Epidermal melanocyte (primary cell): ENCODE measurements at regions not wholly inside any gene's neighbourhood (a gene's known extent, or its start where the extent isn't known, plus 50 kb on each side); places are given as distances from the start of the nearest gene placed in this dataset.
"Not testable (repeated sequence)": the region's sequence is repeated elsewhere in the genome, so short reads cannot be mapped to it uniquely, and the experiment has no call there.

Experiments used
- DNase-seq: peaks from one replicate; pipeline ENCODE4 v3.0.0; 2011; ENCODE audit warnings: low spot score; ENCODE audit not compliant: insufficient read length

- no peak for DNase-seq
Observed at GRCh38 chr5:174623433-174624019, 100.9 kb upstream of the MSX2 start.

DNA sequence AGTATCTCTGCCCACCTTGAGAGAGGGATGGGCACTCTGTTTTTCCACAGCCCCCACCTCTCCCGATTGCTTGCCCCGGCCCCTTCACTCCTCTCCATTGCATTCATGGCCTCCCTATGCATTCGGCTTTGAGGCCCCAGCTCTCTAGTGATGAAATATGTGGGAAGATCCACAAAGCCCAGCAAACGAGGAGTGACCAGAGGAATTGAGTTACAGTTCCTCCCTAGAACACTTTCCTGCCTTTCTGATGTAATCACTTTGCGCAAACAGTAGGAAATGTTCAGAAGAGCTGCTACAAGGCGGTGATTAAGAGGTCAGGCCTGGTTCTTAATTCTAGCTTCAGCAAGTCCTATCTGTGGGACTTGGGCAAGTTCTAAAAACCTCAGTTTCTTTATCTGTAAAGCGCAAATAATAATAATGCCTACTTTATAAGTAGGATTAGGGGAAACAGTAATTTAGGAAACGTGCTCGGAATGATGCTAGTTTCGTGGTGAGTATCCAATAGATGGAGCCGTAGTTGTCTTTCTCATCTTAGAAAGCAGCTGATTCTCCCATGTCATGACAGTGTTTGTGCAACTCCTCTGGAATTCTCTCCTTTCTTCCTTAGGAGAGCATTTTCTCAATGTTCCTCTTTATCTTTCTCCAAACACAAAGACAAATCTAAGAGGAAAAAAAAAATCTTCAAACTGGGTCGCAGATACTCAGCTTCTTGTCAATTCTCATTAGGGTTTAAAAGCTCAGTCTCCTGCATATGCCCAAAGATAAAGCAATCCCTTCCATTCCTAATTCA is 99.5 kb upstream of the MSX2 start:
- DNase-seq, result no peak

DNA sequence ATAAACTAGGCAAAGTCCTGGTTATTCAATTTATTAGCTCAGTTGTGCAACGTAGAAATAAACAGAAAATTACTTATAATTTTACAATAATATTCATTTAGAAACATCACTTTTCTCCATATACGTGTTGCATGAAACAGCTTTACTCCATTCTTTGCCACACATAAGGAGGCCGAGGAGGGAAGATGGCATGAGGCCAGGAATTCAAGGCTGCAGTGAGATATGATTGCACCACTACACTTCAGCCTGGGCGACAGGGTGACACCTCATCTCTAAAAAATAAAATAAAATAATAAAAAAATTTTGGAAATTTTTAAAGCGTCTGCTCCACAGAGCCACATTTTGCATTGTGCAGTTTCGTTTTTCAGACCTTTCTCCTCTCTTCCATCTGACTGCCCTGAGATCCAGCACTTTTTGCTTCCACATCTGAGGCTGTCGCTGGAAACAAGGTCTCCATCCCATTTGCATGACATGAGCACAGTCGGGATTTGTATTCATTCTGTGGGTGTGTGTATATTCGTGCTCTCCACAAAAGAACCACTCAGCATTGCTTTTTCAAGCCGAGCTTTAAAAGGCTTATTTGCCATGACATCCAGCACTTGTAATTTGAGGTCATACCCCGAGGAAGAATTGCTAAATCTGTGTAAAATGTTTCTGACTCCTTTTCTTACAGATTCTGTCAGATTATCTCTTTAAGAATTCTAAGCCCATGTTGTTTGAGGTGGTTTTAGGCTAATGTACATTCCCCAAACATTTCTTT is 98.6 kb upstream of the MSX2 start:
- DNase-seq, result no peak

DNA sequence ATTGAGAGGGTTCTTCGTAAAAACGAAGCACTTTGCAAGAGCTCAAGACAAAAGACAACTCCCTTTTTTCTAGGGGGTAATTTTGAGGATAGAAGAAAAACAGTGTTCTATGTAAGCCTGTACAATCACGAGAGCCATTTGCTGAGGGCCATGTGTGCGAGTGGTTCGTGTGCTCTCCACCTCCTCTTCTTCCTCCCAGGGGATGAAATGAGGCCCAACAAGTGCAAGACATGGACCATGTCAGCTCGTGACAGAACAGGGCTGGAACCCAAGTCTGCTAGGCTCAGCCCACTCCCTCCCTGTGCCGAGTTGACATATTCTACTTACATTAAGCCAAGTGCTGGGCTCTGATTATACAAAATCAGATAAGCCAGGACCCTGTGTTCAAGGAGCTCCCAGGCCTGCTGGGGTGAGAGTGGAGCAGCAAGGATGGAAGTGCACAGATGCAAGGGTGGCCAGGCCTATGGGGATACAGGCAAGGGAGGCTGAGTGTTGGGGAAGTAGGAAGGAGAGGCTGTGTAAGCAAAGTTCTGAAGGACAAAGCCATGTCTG is 97.9 kb upstream of the MSX2 start:
- no peak for DNase-seq

GRCh38 chr5:174636094-174636493 is 88.3 kb upstream of the MSX2 start:
- no peak for DNase-seq

DNA sequence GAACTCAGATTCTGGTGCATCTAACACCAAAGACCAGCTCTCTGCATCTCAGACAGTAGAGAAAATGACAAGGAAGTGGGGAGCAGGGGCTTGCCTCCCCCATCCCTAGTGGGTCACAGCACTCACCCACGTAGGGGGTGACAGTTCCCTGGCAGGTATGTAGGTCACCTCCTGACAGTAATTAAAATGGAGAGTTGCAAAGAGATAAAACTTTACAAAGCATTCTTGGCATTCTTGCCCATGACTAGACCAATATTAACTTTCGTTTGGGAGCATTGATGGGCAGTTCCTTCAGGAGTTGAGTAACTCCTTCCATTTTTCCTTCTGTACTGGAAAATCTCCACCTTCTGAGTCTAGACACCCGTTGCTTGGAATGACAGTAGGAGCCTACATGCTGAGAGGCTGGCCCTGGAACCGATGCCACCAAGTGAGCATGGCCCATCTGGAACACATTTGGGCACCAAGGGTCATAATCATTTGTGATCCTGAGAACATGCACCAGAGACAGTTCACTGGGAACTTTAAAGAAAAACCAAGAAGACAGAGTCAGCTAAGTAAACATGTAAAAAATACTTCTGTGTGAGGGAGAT is 81.5 kb upstream of the MSX2 start:
- DNase-seq, result no peak

DNA sequence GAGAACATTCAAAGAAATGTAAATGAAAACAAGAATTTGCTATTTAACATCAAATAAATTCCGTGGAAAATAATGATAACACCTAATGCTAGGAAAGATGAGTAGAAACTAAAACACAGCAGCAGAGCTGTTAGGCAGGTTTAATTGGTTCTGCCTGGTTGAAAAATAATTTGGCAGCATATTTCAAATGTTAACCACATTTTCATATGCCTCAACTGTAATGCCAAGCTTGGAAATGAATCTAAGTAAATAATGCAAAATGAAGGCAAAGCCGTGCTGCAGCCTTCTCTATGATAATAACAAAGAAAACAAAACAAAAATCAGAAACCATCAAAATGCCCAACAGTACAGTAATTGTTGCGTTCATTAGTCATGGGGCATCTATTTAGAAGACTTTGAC is 79.9 kb upstream of the MSX2 start:
- no peak for DNase-seq

GRCh38 chr5:174644923-174645322 is 79.5 kb upstream of the MSX2 start:
- DNase-seq, result no peak

GRCh38 chr5:174645677-174646076 is 78.7 kb upstream of the MSX2 start:
- DNase-seq, result no peak

DNA sequence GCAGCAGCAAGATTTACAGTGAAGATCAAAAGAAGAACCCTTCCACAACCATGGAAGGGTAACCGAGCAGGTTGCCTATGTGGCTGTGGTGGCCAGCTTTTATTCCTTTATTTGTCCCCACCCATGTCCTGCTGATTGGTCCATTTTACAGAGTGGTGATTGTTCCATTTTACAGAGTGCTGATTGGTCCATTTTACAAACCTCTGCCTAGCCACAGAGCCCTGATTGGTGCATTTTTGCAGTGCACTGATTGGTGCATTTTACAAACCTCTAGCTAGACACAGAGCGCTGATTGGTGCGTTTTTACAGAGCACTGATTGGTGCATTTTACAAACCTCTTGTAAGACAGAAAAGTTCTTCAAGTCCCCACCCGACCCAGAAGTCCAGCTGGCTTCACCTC is 75.8 kb upstream of the MSX2 start:
- DNase-seq, result not testable (repeated sequence)

DNA sequence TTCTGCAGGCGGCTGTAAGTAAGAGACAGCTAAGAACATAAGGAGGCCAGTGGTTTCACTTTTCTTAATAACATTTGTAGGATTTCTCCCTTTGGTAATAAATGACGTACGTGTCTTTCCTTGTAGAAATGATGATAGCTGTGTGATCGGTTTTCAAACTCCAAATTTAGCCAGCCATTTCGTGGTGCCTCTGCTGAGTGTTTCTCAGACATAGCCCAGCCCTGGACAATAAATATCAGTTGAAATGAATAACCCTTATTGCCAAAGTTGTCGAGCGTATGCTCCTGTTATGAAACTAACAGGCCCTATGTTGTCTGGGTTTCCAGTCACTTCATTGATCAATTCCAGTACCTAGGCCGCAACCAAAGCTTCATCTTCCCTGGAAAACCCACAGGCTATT is 75.0 kb upstream of the MSX2 start:
- DNase-seq, result no peak

DNA sequence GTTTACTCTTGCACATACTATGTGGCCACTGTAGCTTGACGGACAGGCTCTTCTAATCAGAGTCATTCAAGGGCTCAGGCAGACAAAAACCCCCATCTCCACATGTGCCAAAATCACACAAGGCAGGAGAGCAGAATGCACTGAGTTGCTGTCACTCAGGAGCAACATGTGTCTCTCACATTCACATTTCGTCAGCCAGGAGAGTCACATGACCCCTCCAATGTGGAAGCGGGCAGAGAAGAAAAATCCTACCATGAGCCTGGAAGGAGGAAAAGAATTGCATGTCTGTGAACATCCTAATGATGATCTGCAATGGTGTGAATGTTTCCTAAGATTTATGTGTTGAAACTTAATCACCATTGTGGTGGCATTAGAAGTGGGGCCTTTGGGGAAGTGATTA is 69.9 kb upstream of the MSX2 start:
- no peak for DNase-seq

DNA sequence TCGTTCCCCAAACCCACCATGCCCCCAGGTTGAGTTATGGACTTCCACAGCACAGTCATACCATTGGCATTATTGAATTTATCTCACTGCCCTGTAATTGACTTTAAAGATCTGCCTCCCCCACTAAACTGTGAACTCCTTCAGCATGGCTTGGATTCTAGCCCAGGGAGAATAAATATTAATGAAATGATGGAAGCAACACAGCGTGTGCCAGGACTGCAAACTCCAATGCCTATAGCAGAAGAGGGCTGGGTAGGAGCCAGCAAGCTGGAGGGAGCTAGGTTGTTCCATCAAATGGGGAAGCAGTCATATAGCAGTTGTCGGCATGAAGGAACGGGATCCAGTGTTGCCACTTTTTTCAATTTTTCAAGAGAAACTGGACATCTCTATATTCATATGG is 69.0 kb upstream of the MSX2 start:
- no peak for DNase-seq

DNA sequence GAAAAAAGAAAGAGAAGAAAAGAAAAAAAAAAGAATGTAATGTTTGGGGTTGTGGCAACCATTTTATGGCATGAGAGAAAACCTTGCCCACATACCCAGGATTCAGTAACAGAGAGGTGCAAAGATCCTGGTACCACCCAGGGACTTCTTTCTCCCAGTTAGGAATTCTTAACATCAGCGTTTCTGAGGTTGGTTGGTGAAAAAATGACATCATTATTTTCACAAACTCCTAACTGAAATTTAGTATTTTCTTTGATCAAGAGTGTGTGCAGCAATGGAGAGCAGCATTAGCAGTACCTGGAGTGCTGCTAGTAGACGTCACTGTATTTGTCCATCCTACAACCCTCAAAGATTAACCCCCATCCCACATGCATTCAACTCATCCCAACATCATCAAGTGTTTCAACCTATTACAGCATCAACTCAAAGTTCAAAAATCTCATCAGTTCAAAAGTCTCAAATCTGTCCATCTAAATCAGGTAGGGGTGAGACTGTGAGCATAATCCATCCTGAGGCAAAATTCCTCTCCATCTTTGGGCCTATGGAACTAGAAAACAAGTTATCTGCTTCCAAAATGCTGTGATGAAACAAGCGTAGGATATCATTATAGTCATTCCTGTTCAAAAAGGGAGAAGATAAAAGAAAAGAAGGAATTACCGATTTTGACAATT is 60.1 kb upstream of the MSX2 start:
- DNase-seq, result no peak

- DNase-seq, result no peak
Observed at GRCh38 chr5:174665347-174665746, 59.0 kb upstream of the MSX2 start.

DNA sequence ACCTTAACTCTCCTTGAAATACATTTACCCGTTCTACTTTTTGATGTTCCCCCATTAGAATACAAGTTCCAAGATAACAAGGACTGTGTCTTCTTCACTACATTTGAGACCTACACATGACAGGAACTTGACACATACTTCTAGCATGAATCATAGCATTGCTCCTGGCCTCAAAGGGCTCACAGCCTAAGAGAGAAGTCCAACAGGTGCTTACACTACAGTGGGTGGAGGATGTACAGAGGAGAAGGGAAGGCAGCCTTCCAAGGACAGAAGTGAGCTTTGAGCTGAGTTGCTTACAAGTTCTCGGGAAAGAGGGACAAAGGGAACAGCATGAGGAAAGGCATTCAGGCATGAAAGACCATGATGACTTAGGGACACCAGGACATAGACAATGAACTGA is 56.9 kb upstream of the MSX2 start:
- DNase-seq, result no peak

- DNase-seq, result no peak
Observed at GRCh38 chr5:174668349-174668748, 56.0 kb upstream of the MSX2 start.
